ENCODE measurements at regions not wholly inside any gene's neighbourhood (a gene's known extent, or its start where the extent isn't known, plus 50 kb on each side); places are given as distances from the start of the nearest gene placed in this dataset.

DNA sequence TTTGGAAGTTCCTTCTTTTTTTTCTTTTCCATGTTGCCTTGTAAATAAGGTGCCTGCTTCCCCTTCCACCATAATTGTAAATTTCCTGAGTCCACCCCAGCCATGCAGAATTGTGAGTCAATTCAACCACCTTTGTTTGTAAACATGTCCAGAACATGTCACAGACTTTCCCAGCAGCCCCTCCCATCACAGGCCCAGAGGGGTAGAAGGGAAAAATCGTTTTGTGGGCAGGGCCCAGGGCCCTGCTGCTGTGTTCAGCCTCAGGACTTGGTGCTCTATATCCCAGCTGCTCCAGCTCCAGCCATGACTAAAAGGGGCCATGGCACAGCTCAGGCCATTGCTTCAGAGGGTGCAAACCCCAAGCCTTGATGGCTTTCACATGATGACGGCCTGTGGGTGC is 384.6 kb upstream of the NCAM2 start:
- Histone ChIP-seq H3K27me3 (ENCODE audit: insufficient read depth, low read length, poor library complexity, severe bottlenecking) (no peaks in the 10 kb centered on the region), H3K4me1 (ENCODE audit: insufficient read depth, low read length) (no peaks in the 10 kb centered on the region), H3K36me3 (ENCODE audit: insufficient read depth, low read length) (no peaks in the 10 kb centered on the region), H3K9me3 (ENCODE audit: low read length) (no peaks in the 10 kb centered on the region), H3K4me3 (ENCODE audit: low read length) (no peak overlapping the region), H3K27ac (ENCODE audit: low read depth, low read length) (no peak overlapping the region)
- ChIA-PET CTCF (no interaction called here), POLR2A (no interaction called here)
- Mint-ChIP-seq H3K9me3 (peaks cover 0 to 21% (median 8%) of the 10 kb centered on the region in 5 donors), H3K36me3 (no peaks in the 10 kb centered on the region), H3K27me3 (no peaks in the 10 kb centered on the region), H3K27ac (no peak overlapping the region), H3K4me3 (no peak overlapping the region), H3K4me1 (no peaks in the 10 kb centered on the region)
- no peak for DNase-seq

DNA sequence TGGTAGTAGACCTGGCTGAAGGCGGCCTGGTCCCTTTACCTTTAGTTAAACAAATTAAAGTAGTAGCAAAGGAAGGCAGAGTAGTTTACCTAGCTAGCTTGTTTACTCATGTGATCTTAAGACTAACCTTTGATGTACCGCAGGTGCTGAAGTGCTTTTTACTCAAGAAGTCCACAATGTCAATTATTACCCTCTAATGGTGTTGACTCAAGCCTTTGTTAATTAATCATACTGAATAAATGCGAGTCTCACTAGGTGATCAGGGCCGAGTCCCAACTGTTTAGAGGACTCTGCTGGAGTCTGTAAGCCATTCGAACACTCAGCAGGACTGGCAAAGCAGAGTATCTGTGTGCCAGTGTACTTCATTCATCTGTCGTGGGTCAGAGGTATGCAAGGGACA is 381.1 kb upstream of the NCAM2 start:
- ChIA-PET POLR2A (no interaction called here), CTCF (no interaction called here)
- no peak overlapping the region for H3K4me3 ChIP-seq (ENCODE audit: low read length)
- no peak for DNase-seq
- Mint-ChIP-seq H3K36me3 (peaks cover 0 to 1% (median 0%) of the 10 kb centered on the region in 3 donors), H3K4me1 (no peaks in the 10 kb centered on the region), H3K4me3 (no peak overlapping the region), H3K27ac (no peak overlapping the region), H3K27me3 (no peaks in the 10 kb centered on the region), H3K9me3 (peaks cover 0 to 8% (median 4%) of the 10 kb centered on the region in 5 donors)
- no peaks in the 10 kb centered on the region for H3K4me1 ChIP-seq (ENCODE audit: insufficient read depth, low read length)
- H3K27me3 ChIP-seq (ENCODE audit: insufficient read depth, low read length, poor library complexity, severe bottlenecking): no peaks in the 10 kb centered on the region
- no peaks in the 10 kb centered on the region for H3K36me3 ChIP-seq (ENCODE audit: insufficient read depth, low read length)
- H3K9me3 ChIP-seq (ENCODE audit: low read length): no peaks in the 10 kb centered on the region
- no peak overlapping the region for H3K27ac ChIP-seq (ENCODE audit: low read depth, low read length)

DNA sequence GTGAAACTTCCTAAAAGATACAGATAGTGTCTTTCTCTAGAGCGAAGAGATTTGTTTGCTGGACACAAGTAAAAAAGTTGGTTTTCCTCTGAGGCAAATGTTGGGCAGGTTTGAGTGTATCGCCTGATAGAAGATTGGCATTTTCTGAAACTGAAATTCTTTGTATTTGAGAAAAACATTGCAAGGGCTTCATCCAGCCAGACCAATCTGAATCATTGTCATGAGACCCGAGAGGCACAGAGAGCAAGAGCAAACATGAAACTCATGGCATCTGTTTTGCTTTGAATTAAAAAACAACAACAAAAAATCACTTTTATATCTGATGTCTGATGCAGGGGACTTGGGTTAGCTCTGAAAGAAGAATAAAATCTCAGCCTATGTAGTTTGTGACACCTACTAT is 379.3 kb upstream of the NCAM2 start:
- Mint-ChIP-seq H3K36me3 (peaks cover 0 to 1% (median 0%) of the 10 kb centered on the region in 3 donors), H3K27ac (no peak overlapping the region), H3K4me1 (no peaks in the 10 kb centered on the region), H3K9me3 (peaks cover 0 to 8% (median 4%) of the 10 kb centered on the region in 5 donors), H3K27me3 (no peaks in the 10 kb centered on the region), H3K4me3 (no peak overlapping the region)
- no peak for DNase-seq
- H3K9me3 ChIP-seq (ENCODE audit: low read length): no peaks in the 10 kb centered on the region
- no peak overlapping the region for H3K27ac ChIP-seq (ENCODE audit: low read depth, low read length)
- H3K27me3 ChIP-seq (ENCODE audit: insufficient read depth, low read length, poor library complexity, severe bottlenecking): no peaks in the 10 kb centered on the region
- CTCF ChIA-PET: no interaction called here
- H3K36me3 ChIP-seq (ENCODE audit: insufficient read depth, low read length): no peaks in the 10 kb centered on the region
- H3K4me1 ChIP-seq (ENCODE audit: insufficient read depth, low read length): no peaks in the 10 kb centered on the region
- POLR2A ChIA-PET: no interaction called here
- no peak overlapping the region for H3K4me3 ChIP-seq (ENCODE audit: low read length)

DNA sequence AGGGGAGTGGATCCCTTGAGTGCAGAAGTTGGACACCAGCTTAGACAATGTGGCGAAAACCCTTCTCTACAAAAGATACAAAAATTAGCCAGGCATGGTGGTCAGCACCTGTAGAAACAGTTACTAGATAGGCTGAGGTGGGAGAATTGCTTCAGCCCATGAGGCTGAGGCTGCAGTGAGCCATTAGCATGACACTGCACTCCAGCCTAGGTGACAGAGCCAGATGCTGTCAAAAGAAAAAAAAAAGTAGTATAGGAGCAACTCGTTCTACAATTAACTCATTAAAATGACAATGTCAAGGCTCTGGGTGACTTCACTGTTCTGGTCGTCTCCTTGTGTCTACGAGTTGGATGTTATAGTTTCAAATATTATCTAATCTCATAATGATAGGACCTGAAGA is 370.6 kb upstream of the NCAM2 start:
- Mint-ChIP-seq H3K36me3 (no peaks in the 10 kb centered on the region), H3K4me1 (no peaks in the 10 kb centered on the region), H3K27me3 (no peaks in the 10 kb centered on the region), H3K9me3 (peaks cover 0 to 17% (median 6%) of the 10 kb centered on the region in 5 donors), H3K4me3 (no peak overlapping the region), H3K27ac (no peak overlapping the region)
- Histone ChIP-seq H3K36me3 (ENCODE audit: insufficient read depth, low read length) (no peaks in the 10 kb centered on the region), H3K9me3 (ENCODE audit: low read length) (no peaks in the 10 kb centered on the region), H3K27me3 (ENCODE audit: insufficient read depth, low read length, poor library complexity, severe bottlenecking) (no peaks in the 10 kb centered on the region), H3K27ac (ENCODE audit: low read depth, low read length) (no peak overlapping the region), H3K4me3 (ENCODE audit: low read length) (no peak overlapping the region), H3K4me1 (ENCODE audit: insufficient read depth, low read length) (no peaks in the 10 kb centered on the region)
- DNase-seq: no peak
- ChIA-PET CTCF (no interaction called here), POLR2A (no interaction called here)

DNA sequence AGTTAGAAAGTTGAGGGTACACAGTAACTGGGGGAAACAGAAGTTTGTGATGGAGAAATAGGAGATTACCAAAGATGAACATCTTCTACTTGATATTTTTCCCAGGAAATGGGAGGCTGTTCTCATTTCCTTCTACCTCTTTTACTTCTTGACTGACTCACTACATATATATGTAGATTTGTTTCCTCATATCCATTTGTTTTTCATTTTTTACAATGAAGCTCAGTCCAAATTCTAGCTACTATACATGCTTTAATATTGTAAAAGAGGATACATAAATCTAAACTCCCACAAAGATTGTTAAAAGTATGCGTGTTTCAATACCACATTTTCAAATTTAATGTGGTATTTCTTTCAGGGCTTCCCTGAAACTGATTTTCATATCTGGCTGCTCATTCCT is 366.6 kb upstream of the NCAM2 start:
- Mint-ChIP-seq H3K27ac (no peak overlapping the region), H3K4me3 (no peak overlapping the region), H3K9me3 (peaks cover 0 to 12% (median 6%) of the 10 kb centered on the region in 5 donors), H3K36me3 (no peaks in the 10 kb centered on the region), H3K4me1 (no peaks in the 10 kb centered on the region), H3K27me3 (no peaks in the 10 kb centered on the region)
- ChIA-PET CTCF (no interaction called here), POLR2A (no interaction called here)
- no peaks in the 10 kb centered on the region for H3K9me3 ChIP-seq (ENCODE audit: low read length)
- H3K36me3 ChIP-seq (ENCODE audit: insufficient read depth, low read length): no peaks in the 10 kb centered on the region
- H3K27me3 ChIP-seq (ENCODE audit: insufficient read depth, low read length, poor library complexity, severe bottlenecking): no peaks in the 10 kb centered on the region
- H3K4me3 ChIP-seq (ENCODE audit: low read length): no peak overlapping the region
- H3K27ac ChIP-seq (ENCODE audit: low read depth, low read length): no peak overlapping the region
- no peak for DNase-seq
- H3K4me1 ChIP-seq (ENCODE audit: insufficient read depth, low read length): no peaks in the 10 kb centered on the region

DNA sequence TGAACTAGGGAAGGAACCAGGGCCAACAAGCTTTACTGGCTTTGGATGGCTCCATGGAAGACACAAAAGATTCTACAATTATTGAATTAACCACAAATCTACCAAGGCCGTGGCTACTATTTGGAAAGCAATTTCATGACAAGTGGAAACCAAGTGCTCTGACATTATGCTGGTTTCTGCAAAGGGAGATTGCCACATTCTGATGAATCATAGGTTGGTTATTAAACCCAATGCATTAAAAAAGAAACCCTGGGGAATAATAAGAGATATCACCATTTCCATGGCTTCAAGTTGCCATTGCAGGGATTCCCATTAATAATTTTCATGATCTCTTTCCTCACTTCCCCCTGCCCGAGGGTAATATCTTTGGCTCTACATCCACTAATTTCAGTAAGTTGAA is 359.2 kb upstream of the NCAM2 start:
- Histone ChIP-seq H3K4me3 (ENCODE audit: low read length) (no peak overlapping the region), H3K4me1 (ENCODE audit: insufficient read depth, low read length) (no peaks in the 10 kb centered on the region), H3K36me3 (ENCODE audit: insufficient read depth, low read length) (no peaks in the 10 kb centered on the region), H3K9me3 (ENCODE audit: low read length) (no peaks in the 10 kb centered on the region), H3K27me3 (ENCODE audit: insufficient read depth, low read length, poor library complexity, severe bottlenecking) (no peaks in the 10 kb centered on the region), H3K27ac (ENCODE audit: low read depth, low read length) (no peak overlapping the region)
- Mint-ChIP-seq H3K4me1 (no peaks in the 10 kb centered on the region), H3K36me3 (no peaks in the 10 kb centered on the region), H3K9me3 (peaks cover 3 to 31% (median 6%) of the 10 kb centered on the region in 5 donors), H3K4me3 (no peak overlapping the region), H3K27me3 (no peaks in the 10 kb centered on the region), H3K27ac (no peak overlapping the region)
- ChIA-PET CTCF (no interaction called here), POLR2A (no interaction called here)
- DNase-seq: no peak

DNA sequence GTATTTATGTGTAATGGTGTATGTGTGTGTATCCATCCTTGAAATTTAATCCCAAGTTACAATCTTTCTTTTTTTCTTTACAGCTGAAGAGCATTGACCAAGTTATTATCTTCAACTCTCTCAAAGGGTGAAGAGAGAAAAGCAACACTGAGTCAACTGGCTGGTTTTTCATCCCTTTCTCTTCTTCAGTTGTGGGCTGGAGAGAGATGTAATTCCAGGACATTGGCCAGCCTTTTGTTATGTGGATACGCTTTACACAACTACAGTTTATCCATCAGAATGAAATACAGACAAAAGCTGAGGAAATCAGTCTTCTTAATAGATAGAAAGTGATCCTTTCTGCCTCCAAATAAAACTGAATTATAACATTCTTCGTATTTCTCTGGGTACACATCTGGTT is 357.0 kb upstream of the NCAM2 start:
- no peaks in the 10 kb centered on the region for H3K36me3 ChIP-seq (ENCODE audit: insufficient read depth, low read length)
- H3K4me3 ChIP-seq (ENCODE audit: low read length): no peak overlapping the region
- H3K9me3 Mint-ChIP-seq: peaks cover 1 to 31% (median 5%) of the 10 kb centered on the region in 5 donors
- no peak overlapping the region for H3K27ac Mint-ChIP-seq
- H3K27me3 Mint-ChIP-seq: no peaks in the 10 kb centered on the region
- no peaks in the 10 kb centered on the region for H3K27me3 ChIP-seq (ENCODE audit: insufficient read depth, low read length, poor library complexity, severe bottlenecking)
- ChIA-PET POLR2A (no interaction called here), CTCF (no interaction called here)
- no peak overlapping the region for H3K27ac ChIP-seq (ENCODE audit: low read depth, low read length)
- H3K4me1 ChIP-seq (ENCODE audit: insufficient read depth, low read length): no peaks in the 10 kb centered on the region
- H3K4me3 Mint-ChIP-seq: no peak overlapping the region
- no peaks in the 10 kb centered on the region for H3K36me3 Mint-ChIP-seq
- DNase-seq: no peak
- no peaks in the 10 kb centered on the region for H3K4me1 Mint-ChIP-seq
- H3K9me3 ChIP-seq (ENCODE audit: low read length): no peaks in the 10 kb centered on the region

DNA sequence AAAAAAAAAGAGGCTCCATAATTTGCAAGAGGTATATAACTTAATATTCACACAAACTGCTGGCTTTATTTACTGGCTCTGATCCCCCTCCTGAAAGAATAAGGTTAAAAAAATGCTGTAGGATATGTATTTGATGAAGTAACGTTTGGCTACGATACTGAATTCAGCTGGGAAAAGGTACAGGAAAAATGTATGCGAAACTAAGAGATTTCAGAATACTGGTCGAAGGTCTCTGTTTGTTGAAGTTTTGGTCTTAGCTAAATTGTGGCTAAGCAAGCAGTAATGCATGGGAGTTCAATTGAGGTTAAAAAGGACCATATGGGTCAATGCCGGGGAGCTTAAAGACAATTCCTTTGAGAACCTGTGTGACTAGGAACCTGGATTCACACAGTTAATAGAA is 355.5 kb upstream of the NCAM2 start:
- Histone ChIP-seq H3K4me3 (ENCODE audit: low read length) (no peak overlapping the region), H3K27me3 (ENCODE audit: insufficient read depth, low read length, poor library complexity, severe bottlenecking) (no peaks in the 10 kb centered on the region), H3K27ac (ENCODE audit: low read depth, low read length) (no peak overlapping the region), H3K9me3 (ENCODE audit: low read length) (no peaks in the 10 kb centered on the region), H3K4me1 (ENCODE audit: insufficient read depth, low read length) (no peaks in the 10 kb centered on the region), H3K36me3 (ENCODE audit: insufficient read depth, low read length) (no peaks in the 10 kb centered on the region)
- Mint-ChIP-seq H3K4me1 (no peaks in the 10 kb centered on the region), H3K4me3 (no peak overlapping the region), H3K36me3 (no peaks in the 10 kb centered on the region), H3K27me3 (no peaks in the 10 kb centered on the region), H3K27ac (no peak overlapping the region), H3K9me3 (peaks cover 0 to 32% (median 7%) of the 10 kb centered on the region in 5 donors)
- POLR2A ChIA-PET: no interaction called here
- no peak for DNase-seq
- CTCF ChIA-PET: no interaction called here

DNA sequence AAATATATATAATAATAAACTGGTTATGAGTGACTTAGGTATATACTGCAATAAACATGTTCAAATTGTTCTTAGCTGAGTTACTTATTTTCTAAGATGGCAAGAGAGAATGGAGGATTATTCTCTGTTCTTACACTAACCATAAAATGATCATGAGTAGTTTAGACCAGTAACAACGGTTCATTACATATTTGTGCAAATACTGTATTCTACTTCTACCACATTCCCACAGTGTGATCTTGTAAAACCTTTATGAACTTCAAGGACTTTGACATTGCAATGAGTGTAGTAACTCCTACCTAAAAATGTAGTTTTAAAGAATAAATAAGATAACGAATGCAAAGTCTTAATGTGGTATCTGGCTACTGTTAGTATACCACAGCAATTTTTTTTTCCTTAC is 353.7 kb upstream of the NCAM2 start:
- Mint-ChIP-seq H3K4me3 (no peak overlapping the region), H3K4me1 (no peaks in the 10 kb centered on the region), H3K27ac (no peak overlapping the region), H3K27me3 (no peaks in the 10 kb centered on the region), H3K9me3 (peaks cover 0 to 30% (median 7%) of the 10 kb centered on the region in 5 donors), H3K36me3 (no peaks in the 10 kb centered on the region)
- DNase-seq: no peak
- ChIA-PET CTCF (no interaction called here), POLR2A (no interaction called here)
- Histone ChIP-seq H3K9me3 (ENCODE audit: low read length) (no peaks in the 10 kb centered on the region), H3K36me3 (ENCODE audit: insufficient read depth, low read length) (no peaks in the 10 kb centered on the region), H3K27ac (ENCODE audit: low read depth, low read length) (no peak overlapping the region), H3K4me3 (ENCODE audit: low read length) (no peak overlapping the region), H3K4me1 (ENCODE audit: insufficient read depth, low read length) (no peaks in the 10 kb centered on the region), H3K27me3 (ENCODE audit: insufficient read depth, low read length, poor library complexity, severe bottlenecking) (no peaks in the 10 kb centered on the region)
